HG03060 (cell line): ENCODE measurements at regions not wholly inside any gene's neighbourhood (a gene's known extent, or its start where the extent isn't known, plus 50 kb on each side); places are given as distances from the start of the nearest gene placed in this dataset.
A peak's percentile ranks its signal among the peaks of the same experiment; 100 is the strongest.
"Not testable (repeated sequence)": the region's sequence is repeated elsewhere in the genome, so short reads cannot be mapped to it uniquely, and the experiment has no call there.

Experiments used
- ATAC-seq: cut with Tn5 transposase; IDR thresholded peaks from one replicate; pipeline ENCODE4 v1.9.1; 2021; ENCODE audit warnings: low read depth, moderate number of reproducible peaks; ENCODE audit not compliant: unreplicated experiment

- ATAC-seq, result no peak
These were observed 509.6 kb upstream of the RAB6C start for GRCh38 chr2:129469871-129470270.

- ATAC-seq, result no peak
These were observed 500.5 kb upstream of the RAB6C start for GRCh38 chr2:129478902-129479517.

GRCh38 chr2:129479892-129480291 lies 499.6 kb upstream of the RAB6C start:
- ATAC-seq, result no peak

GRCh38 chr2:129480790-129481189 lies 498.7 kb upstream of the RAB6C start:
- no peak for ATAC-seq

DNA sequence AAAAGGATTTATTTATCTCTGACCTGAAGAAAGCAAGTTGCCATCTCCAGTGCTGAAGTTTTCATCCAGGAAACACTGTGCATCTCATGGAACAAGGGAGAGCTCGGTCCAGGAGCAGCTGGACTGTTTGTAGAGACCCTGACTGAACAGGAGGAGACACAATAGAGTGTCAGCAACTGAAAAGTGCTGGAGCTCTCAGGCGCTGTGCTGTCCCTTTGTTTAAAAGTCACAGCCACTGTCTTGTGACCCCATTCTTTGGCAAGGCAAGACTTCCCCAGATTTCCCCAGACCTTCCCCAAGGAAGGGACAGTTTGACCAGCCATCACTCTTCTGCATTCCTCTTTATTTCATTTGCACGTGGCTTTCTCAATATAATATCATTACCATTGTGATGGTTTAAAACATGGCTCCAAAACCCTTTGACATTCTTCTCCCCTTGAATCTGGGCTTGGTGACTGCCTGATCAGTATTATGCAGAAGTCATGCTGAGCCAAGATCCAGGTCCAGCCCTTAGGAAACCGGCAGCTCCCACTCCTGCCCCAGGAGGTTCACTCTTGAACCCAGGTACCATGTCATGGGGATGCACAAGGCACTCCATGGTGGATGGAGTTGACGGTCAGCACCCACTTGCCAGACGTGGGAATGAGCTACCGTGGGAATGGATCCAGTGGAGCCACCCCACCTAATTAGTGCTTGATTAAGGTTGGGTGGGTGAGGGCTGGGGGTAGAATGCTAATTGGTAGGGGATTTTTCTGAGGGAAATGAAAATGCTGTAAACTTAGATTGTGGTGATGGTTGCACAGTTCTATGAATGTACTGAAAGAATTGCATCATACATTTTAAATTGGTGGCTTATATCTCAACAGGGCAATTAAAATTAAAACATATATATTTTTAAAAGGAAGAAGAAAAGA lies 497.9 kb upstream of the RAB6C start:
- ATAC-seq, result no peak

DNA sequence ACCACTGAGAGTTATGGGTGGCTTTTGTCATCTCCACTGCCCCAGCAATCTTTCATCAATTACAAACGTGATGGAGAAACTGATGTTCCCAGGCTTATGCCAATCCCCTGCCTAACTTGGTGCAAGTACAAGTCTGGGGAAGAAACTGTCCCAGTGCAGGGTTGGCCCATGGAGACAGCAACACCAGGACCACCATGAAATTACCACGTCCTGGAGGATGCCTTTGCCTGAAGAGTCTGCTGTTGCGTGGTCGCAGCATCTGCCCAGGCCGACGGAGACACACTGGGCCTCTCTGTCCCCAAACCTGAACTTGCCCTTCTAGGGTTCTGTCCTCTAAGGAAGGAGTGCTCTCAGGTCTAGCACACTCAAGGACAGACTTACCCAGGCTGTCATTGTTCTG lies 496.8 kb upstream of the RAB6C start:
- ATAC-seq, result no peak

- ATAC-seq, result peak; percentile 85
These were observed 496.1 kb upstream of the RAB6C start for GRCh38 chr2:129483366-129483765.

- no peak for ATAC-seq
These were observed 494.2 kb upstream of the RAB6C start for GRCh38 chr2:129484999-129485897.

- ATAC-seq, result no peak
These were observed 491.1 kb upstream of the RAB6C start for GRCh38 chr2:129488376-129488775.

DNA sequence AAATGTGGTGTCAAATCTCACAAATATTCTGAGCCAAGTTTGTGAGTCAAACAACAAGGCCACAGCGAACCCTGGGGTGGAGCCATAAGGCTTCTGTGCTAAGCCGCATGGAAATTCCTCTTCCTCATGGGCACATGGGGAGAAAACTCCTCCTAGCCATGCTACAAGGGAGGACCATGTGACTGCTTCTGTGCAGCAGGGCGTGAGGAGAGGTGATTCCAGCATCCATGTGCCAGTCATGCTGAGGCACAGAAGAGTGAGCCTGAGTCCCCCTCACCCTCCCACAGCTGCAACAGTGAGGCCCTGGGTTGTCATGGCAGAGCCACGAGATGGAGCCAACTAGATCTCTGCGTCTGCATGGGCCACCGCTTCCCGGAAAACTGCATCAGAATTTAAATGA lies 488.8 kb upstream of the RAB6C start:
- ATAC-seq, result no peak

GRCh38 chr2:129491308-129491707 lies 488.2 kb upstream of the RAB6C start:
- no peak for ATAC-seq

GRCh38 chr2:129492548-129492947 lies 486.9 kb upstream of the RAB6C start:
- ATAC-seq, result no peak

GRCh38 chr2:129499747-129500146 lies 479.7 kb upstream of the RAB6C start:
- ATAC-seq, result no peak

DNA sequence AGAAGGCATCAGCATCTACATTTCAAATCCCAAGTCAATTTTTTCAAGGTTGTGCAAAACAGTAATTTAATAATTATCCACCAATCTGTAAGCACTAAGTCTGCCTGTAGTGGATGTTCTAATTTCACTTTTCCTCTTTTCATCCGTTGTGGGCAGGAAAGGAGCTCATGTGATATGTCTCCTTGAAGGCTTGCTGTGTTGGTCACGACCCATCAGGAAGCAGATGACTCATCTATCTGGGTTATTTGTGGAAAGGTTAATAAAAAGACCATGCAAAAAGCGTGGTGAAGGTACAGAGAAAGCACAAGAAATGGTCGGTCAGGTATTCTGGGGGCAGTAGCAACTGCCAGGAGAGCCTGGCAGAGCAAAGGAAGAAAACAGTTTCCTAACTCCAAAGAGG lies 476.7 kb upstream of the RAB6C start:
- ATAC-seq, result no peak

DNA sequence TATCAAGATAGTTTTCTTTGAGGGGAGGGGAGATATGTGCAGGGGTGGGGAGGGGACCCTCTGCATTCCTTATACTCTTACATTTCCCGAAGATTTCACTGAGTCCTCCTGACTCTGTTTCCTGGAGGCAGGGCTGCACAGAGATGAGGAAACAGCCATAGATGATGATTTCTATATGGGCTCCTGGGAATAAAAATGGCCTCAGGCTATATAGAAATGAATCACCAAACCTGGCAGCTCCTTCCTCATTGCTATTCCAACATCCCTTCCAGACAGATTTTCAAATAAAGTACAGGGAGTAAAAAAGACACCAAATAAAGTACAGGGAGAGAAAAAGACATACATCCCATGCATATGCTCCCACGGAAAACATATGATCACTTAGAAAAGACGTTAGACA lies 474.8 kb upstream of the RAB6C start:
- no peak for ATAC-seq

DNA sequence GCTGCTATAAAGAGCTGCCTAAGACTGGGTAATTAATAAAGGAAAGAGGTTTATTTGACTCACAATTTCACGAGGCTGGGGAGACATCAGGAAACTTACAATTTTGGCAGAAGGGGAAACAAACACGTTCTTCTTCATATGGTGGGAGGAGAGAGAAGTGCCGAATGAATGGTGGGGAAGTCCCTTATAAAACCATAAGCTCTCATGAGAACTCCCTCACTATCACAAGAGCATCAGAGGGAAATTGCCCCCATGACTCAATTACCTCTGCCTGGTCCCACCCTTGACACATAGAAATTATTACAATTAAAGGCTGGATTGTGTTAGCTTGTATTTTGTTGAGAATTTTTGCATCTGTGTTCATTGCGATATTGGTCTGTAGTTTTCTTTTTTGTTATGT lies 460.5 kb upstream of the RAB6C start:
- ATAC-seq, result no peak

DNA sequence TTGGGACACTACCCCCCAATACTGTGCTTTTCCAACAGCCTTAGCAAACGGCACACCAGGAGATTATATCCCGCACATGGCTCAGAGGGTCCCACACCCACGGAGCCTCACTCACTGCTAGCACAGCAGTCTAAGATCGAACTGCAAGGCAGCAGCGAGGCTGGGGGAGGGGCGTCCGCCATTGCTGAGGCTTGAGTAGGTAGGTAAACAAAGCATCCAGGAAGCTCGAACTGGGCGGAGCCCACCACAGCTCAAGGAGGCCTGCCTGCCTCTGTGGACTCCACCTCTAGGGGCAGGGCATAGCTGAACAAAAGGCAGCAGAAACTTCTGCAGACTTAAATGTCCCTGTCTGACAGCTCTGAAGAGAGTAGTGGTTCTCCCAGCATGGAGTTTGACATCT lies 447.3 kb upstream of the RAB6C start:
- ATAC-seq, result not testable (repeated sequence)

DNA sequence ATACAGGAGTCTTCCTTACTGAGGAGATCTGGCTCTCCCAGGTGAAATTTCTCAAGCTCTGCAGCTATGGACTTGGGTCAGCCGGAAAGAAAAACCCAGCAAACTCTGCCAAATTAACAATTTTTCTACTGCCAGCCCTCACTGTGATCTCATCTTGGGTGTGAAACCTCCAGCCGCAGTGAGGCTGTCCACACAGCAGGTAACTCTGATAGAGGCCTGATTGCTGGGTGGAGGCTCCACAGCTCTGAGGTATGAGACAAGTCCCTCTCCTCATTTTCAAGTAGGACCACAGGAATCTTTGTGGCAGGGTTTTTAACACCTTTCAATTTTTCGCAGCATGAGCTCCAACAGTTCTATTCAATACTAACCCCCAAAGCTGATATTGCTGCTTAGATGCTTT lies 430.6 kb upstream of the RAB6C start:
- no peak for ATAC-seq

- no peak for ATAC-seq
These were observed 428.9 kb upstream of the RAB6C start for GRCh38 chr2:129550536-129550935.

DNA sequence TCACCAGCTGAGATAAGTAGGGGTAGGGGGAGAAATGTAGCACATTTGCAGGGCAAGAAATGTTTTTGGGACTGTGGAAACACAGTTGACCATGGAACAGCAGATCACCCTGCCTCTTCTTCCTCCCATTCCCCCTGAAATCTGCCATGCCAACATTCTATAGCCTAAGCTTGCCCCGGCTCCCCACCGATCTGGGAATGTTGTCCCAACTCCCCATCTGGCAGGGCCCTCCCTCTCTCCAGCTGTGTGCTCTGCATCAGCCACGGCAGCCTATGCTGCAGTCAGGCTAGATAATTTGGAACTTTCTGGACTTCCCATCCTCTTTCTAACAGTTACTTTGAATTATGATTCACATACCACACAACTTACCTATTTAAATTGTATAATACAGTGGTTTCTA lies 425.1 kb upstream of the RAB6C start:
- no peak for ATAC-seq

- no peak for ATAC-seq
These were observed 420.4 kb upstream of the RAB6C start for GRCh38 chr2:129559101-129559500.
